K562 (cell line): ENCODE measurements at regions not wholly inside any gene's neighbourhood (a gene's known extent, or its start where the extent isn't known, plus 50 kb on each side); places are given as distances from the start of the nearest gene placed in this dataset.

Source experiments
- BHLHE40 ChIP-seq: IDR thresholded peaks from 2 replicates; pipeline ENCODE4 v1.6.1; 2011; ENCODE audit warnings: low read length, improper control_type of control experiment
- CREB1 ChIP-seq, 2 experiments: sonication (generic) in 1 of 2; formaldehyde crosslinking in 1 of 2; IDR thresholded peaks; 2 replicates each; pipeline versions ENCODE4 v1.6.1 to v1.8.0; 2012 to 2022; ENCODE audit warnings: inconsistent platforms in 1 of 2, mild to moderate bottlenecking in 1 of 2, missing genetic modification reagents in 1 of 2, moderate library complexity in 1 of 2
- RFX5 ChIP-seq: IDR thresholded peaks from 2 replicates; pipeline ENCODE4 v1.6.1; 2011; ENCODE audit warnings: low read depth, mild to moderate bottlenecking, improper control_type of control experiment, low read length
- TAF7 ChIP-seq: fragments of 450-650 bp; IDR thresholded peaks from 2 replicates; pipeline ENCODE4 v1.6.1; 2016; ENCODE audit warnings: missing genetic modification characterization, missing compliant biosample characterization
- ZNF75A ChIP-seq: fragments of 450-650 bp; formaldehyde crosslinking; IDR thresholded peaks from 2 replicates; pipeline ENCODE4 v1.4.0; 2020; ENCODE audit warnings: mild to moderate bottlenecking

DNA sequence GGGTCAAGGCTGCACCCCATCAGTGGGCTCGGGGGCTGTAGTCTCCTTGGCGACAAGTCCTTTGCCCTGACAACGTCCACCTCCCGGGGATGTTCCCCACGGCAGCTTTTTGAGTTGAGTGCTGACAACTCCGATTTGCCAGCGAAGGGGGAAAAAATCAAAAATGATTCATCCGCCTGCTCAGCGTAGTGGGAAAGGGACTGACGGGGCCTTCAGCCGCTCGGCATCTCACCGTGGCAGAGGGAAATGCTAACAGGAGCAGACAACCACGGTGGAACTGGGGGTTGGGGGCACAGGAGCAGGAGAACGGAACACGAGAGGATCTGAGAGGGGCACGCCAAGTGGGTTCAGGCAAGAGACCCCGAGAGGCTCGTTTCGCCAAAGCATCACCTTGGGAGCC lies 173.7 kb downstream of the TFAP2C start:
- TF ChIP-seq BHLHE40 (no peak), RFX5 (no peak), TAF7 (tag) (no peak), ZNF75A (no peak), CREB1 (IDR thresholded peaks at IDR 0.05) (no peak), CREB1 (CRISPR knock-in tag; IDR thresholded peaks at IDR 0.05) (no peak)
